ENCODE measurements at regions not wholly inside any gene's neighbourhood (a gene's known extent, or its start where the extent isn't known, plus 50 kb on each side); places are given as distances from the start of the nearest gene placed in this dataset.

- TF ChIP-seq CTCF (IDR thresholded peaks at IDR 0.05) (no peak), POLR2A (IDR thresholded peaks at IDR 0.05) (no peak)
Measured at GRCh38 chr2:3125001-3125760, 252.4 kb downstream of the EIPR1 start.

Data from thyroid gland (tissue), 4 donors.